GM19438 (cell line): ENCODE measurements at regions not wholly inside any gene's neighbourhood (a gene's known extent, or its start where the extent isn't known, plus 50 kb on each side); places are given as distances from the start of the nearest gene placed in this dataset.

Experiments
- ATAC-seq: cut with Tn5 transposase; IDR thresholded peaks from one replicate; pipeline ENCODE4 v1.9.1; 2021; ENCODE audit warnings: low read depth; ENCODE audit not compliant: unreplicated experiment

- no peak for ATAC-seq
These were observed 455.3 kb downstream of the PDHA2 start for GRCh38 chr4:96295143-96295741.

- no peak for ATAC-seq
These were observed 461.8 kb downstream of the PDHA2 start for GRCh38 chr4:96301715-96302114.

GRCh38 chr4:96305030-96305429 is 465.1 kb downstream of the PDHA2 start:
- ATAC-seq: no peak

DNA sequence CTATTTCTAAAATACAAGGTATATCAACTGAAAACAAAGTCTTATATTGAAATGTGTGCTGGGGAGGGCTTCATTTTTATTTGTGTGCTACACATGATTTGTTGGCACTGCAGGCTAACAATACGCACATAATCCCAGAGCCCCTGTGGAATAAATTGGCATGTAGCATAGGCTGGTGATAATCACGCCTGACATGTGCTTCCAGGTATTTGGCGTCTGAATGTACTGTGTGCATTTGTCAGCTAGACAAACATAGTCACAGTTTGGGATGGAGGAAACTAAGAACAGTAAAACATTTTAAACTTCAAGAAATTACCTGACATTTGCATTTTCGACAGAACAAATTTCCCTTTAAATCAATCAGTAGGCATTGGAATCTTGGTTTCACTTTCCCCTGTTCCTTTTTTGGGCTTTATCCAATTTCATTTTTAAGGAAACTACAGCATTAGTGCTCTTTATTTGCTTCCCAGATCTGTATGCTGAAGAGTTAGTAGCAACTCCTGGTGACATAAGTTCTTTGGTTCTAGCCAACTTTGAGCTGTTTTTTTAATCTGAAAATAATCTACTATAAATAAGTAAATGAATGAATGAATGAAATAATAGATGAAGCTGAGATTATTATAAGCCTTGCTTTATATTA is 472.3 kb downstream of the PDHA2 start:
- ATAC-seq: no peak

- ATAC-seq: no peak
These were observed 475.9 kb downstream of the PDHA2 start for GRCh38 chr4:96315815-96316214.

GRCh38 chr4:96316776-96317175 is 476.9 kb downstream of the PDHA2 start:
- no peak for ATAC-seq

DNA sequence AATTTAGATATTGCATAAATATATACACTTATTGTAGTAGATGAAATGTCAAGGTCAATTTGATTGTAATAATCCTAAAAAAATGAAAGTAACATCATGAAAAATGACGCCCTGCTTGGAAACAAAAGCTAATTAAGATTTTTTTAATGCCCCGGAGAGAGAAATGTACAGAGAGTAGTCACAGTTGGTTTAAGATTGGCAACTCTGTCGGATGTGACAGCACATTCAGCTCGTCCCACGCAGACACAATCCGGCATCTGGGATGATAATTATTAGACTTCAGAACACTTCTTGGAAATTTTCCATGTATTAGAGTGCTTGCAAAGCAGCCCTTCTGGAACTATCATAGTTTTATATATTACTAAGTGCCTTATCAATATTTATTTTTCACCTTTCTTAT is 478.0 kb downstream of the PDHA2 start:
- ATAC-seq: no peak

- no peak for ATAC-seq
These were observed 487.0 kb downstream of the PDHA2 start for GRCh38 chr4:96326846-96327245.

DNA sequence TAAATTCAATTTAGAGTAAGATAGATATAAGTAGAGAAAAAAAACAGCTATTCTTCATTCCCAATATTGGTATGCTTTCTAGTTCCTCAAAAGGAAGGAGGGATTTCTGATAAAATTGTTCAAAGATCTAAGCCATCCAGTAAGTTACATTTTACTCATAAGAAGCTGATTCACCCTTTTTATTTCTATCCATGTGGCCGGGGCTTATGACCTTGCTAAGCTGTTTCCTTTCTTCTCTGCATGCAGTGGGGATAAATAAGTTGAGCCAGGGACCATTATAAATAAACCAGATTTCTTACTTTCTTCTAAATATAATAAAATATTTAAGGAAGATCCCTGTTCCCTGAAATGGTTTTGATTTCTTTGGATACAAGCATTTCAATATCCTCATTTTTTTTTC is 502.3 kb downstream of the PDHA2 start:
- ATAC-seq: no peak

DNA sequence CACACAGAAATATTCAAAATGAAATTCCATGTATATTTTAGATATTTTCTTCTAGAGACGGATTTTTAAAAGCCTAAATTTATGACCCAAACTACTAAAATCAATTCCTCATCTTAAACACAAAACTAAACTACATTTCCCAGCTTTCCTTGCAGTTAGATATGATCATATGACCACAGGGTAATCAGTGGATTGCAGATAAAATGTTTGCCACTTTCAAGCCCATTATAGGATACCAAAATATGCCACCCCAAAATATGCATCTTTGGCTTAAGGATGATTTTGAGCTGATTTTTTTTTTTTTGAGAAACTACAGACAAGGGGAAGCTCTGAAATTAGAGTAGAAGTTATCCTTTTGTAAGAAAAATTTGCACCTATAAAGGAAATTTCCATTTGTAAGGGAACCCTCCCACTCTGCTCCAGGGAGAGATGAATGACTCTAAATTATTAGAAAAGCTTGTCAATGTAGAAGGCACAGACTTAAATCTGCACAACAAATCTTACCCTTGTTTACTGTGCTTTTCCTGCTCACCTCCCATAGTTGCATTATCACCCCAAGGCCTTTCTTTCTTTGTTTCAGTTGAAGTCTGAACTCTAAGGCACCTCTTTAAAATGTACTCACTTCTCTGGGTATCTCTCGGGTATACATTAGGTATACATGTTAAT is 503.0 kb downstream of the PDHA2 start:
- ATAC-seq: no peak

- no peak for ATAC-seq
These were observed 503.9 kb downstream of the PDHA2 start for GRCh38 chr4:96343836-96344235.

DNA sequence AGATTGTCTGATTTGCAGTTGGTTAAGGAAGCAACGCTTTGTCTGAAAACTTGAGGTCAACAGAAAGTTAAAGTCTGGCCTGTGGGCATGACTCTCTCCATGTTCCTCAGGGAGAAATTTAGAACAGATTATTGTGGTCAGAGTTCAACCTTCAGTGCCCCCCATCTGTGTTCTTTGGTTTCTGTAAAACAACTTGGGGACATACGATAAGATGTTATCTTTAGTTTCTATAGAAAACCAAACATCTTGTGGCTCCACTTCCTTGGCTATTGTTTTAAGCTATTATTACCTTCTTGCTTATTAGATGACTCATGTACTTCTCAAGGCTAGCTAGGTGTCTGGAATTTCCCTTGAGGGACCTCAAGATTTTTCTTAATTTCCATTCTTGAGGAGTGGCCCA is 507.7 kb downstream of the PDHA2 start:
- ATAC-seq: no peak

DNA sequence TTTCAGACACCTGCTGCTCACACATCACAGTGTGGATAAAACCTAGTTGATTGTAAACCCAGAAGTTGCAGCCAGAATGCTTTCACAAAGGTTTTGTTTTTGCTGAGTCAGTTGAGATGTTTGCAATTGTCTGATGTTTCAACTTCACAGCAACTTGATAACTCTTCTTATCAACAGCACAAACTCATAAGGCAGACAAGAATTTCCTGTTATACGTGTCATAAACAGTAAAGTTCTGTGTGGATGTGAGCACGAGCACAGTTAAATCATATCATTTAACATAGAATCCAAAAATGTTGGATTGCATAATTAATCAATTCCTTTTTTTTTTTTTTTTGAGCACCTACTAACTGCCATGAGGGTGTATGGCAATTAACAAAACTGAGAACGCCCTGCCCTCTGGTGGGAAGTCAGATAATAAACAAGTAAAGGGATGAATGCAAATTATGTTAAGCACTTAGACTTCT is 512.2 kb downstream of the PDHA2 start:
- ATAC-seq: no peak

DNA sequence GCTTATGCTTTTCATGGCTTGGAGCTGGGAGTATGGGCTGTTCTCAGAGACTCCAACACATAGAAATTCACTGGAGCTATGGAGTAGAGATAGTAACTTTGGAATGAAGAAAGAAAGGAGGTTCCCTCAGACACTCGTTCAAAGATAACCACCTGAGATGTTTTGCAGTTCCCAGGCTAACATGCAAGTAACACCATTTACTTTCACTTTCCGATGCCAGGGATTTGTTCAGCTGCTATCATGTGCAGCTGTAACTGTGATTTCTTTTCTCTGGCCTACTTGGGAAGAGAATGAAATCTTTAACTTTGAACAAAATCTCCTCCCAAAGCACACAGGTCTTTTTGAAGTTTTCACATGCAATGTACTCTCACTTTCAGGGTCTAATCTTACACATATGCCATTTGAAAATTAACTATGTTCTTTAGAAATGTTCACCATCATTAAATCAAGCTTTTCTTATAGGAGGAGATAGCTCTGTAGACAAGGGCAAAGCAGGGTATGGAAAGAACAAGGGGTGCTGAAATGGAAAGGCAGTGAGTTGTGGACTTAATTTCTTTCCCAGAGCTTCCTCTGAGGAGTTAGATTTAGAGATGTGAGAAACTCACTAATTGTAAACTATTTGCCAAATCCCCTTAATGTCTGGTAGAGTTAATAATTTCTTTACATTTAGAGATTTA is 514.3 kb downstream of the PDHA2 start:
- no peak for ATAC-seq

DNA sequence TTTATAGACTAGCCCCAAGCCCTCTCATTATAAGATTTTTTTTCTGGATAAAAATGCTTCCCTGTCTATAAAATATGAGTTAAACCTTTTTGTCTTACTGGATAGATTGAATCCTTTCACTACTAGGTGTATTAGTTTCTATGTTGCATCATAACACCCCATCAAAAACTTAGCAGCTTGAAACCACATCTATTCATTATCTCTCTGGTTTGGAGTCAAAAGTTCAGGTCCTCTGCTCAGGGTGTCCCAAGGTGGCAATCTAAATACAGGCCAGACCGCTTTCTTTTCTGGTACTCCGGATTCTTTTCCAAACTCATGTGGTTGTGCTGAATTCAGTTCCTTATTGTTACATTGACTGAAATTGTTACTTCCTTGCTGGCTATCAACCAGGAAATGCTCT is 515.5 kb downstream of the PDHA2 start:
- no peak for ATAC-seq

- ATAC-seq: no peak
These were observed 516.9 kb downstream of the PDHA2 start for GRCh38 chr4:96356591-96357370.

GRCh38 chr4:96366632-96367031 is 526.7 kb downstream of the PDHA2 start:
- ATAC-seq: no peak

- ATAC-seq: no peak
These were observed 535.5 kb downstream of the PDHA2 start for GRCh38 chr4:96375367-96375766.

DNA sequence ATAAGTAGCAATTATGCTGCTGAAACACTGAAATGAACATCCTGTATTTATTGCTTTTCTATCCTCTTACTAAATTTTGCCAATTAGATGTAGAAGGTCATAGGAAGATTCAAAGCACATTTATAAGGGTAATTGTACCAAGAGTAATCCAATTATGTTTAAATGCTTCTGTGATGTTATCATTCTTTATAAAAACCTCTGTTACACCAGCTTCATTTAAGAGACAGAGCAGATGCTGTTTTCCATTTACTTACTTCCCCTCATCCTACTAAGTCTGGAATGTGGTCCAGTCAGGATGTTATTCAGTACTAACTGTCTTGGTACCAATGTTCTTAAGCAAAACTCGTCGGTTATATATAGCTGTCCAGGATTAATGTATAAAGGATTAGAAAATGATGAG is 539.6 kb downstream of the PDHA2 start:
- ATAC-seq: no peak

GRCh38 chr4:96380106-96380505 is 540.2 kb downstream of the PDHA2 start:
- ATAC-seq: no peak

GRCh38 chr4:96383349-96383748 is 543.5 kb downstream of the PDHA2 start:
- no peak for ATAC-seq
